GM23338 (cell line): ENCODE measurements at regions not wholly inside any gene's neighbourhood (a gene's known extent, or its start where the extent isn't known, plus 50 kb on each side); places are given as distances from the start of the nearest gene placed in this dataset.

ENCODE experiments used
- ATAC-seq: fragments of 200-7000 bp; cut with Tn5 transposase; 3 replicates; pipeline ENCODE4 v1.9.1; 2020
- DNase-seq: peaks from one replicate; pipeline ENCODE4 v3.0.0-alpha.2; 2015; ENCODE audit warnings: low spot score
- H2AFZ ChIP-seq: fragments of 200-600 bp; sonication (generic); 2 replicates; pipeline ENCODE4 v1.8.0; 2016; ENCODE audit warnings: antibody characterized with exemption, mild to moderate bottlenecking, moderate library complexity
- H3F3A ChIP-seq: fragments of 200-600 bp; sonication (generic); replicated peaks from 2 replicates; pipeline ENCODE4 v1.8.0; 2017; ENCODE audit warnings: antibody characterized with exemption, mixed run types, low read depth
- H3K27ac ChIP-seq: fragments of 200-600 bp; sonication (generic); 2 replicates; pipeline ENCODE4 v1.6.1; 2016; ENCODE audit warnings: low read depth
- H3K27me3 ChIP-seq: fragments of 200-600 bp; sonication (generic); 2 replicates; pipeline ENCODE4 v1.8.0; 2016; ENCODE audit warnings: mild to moderate bottlenecking, mixed run types, moderate library complexity; ENCODE audit not compliant: insufficient read depth
- H3K36me3 ChIP-seq: fragments of 200-600 bp; sonication (generic); 2 replicates; pipeline ENCODE4 v1.8.0; 2016; ENCODE audit warnings: mild to moderate bottlenecking; ENCODE audit not compliant: insufficient read depth
- H3K4me1 ChIP-seq: fragments of 200-600 bp; sonication (generic); 2 replicates; pipeline ENCODE4 v1.8.0; 2016; ENCODE audit warnings: mild to moderate bottlenecking, moderate library complexity; ENCODE audit not compliant: insufficient read depth
- H3K4me2 ChIP-seq: fragments of 200-600 bp; sonication (generic); 2 replicates; pipeline ENCODE4 v1.7.1; 2017; ENCODE audit warnings: mixed run types
- H3K4me3 ChIP-seq: fragments of 200-600 bp; sonication (generic); 2 replicates; pipeline ENCODE4 v1.6.1; 2016; ENCODE audit warnings: mixed run types
- H3K79me2 ChIP-seq: fragments of 200-600 bp; sonication (generic); replicated peaks from 2 replicates; pipeline ENCODE4 v1.8.0; 2017; ENCODE audit warnings: mild to moderate bottlenecking; ENCODE audit not compliant: insufficient read depth
- H3K9me2 ChIP-seq: fragments of 200-600 bp; sonication (generic); 2 replicates; pipeline ENCODE4 v1.8.0; 2017; ENCODE audit not compliant: insufficient read depth
- H4K20me1 ChIP-seq: fragments of 200-600 bp; sonication (generic); replicated peaks from 2 replicates; pipeline ENCODE4 v1.8.0; 2017; ENCODE audit warnings: mild to moderate bottlenecking; ENCODE audit not compliant: insufficient read depth
- H3K27ac Mint-ChIP-seq: 2 replicates; pipeline ENCODE4 v1.8.0; 2020; ENCODE audit warnings: inconsistent platforms, mild to moderate bottlenecking, moderate library complexity, mixed read lengths
- H3K27me3 Mint-ChIP-seq: 3 replicates; pipeline ENCODE4 v1.8.0; 2022; ENCODE audit warnings: low read depth, mild to moderate bottlenecking, moderate library complexity, mixed read lengths, inconsistent platforms; ENCODE audit not compliant: insufficient read depth, poor library complexity
- H3K36me3 Mint-ChIP-seq: 3 replicates; pipeline ENCODE4 v1.8.0; 2021; ENCODE audit warnings: low read depth, mild to moderate bottlenecking, inconsistent platforms, moderate library complexity, mixed read lengths
- H3K4me1 Mint-ChIP-seq: 3 replicates; pipeline ENCODE4 v1.8.0; 2020; ENCODE audit warnings: mild to moderate bottlenecking, inconsistent platforms, mixed read lengths
- H3K4me3 Mint-ChIP-seq: 3 replicates; pipeline ENCODE4 v1.8.0; 2021; ENCODE audit warnings: moderate library complexity, mild to moderate bottlenecking, inconsistent platforms, mixed read lengths
- H3K9me3 Mint-ChIP-seq: 3 replicates; pipeline ENCODE4 v1.8.0; 2020; ENCODE audit warnings: moderate library complexity, mild to moderate bottlenecking, inconsistent platforms, mixed read lengths
- EZH2 ChIP-seq: fragments of 200-600 bp; sonication (generic); IDR thresholded peaks from one replicate; pipeline ENCODE4 v1.8.0; 2017; ENCODE audit warnings: antibody characterized with exemption, mild to moderate bottlenecking, low read depth; ENCODE audit not compliant: unreplicated experiment
- NANOG ChIP-seq: IDR thresholded peaks from 2 replicates; pipeline ENCODE4 v1.6.1; 2016; ENCODE audit warnings: antibody characterized with exemption, borderline replicate concordance
- TF ChIP-seq, protein P1 (sequence below): fragments of 250-450 bp; sonication (Bioruptor Pico); IDR thresholded peaks from 2 replicates; pipeline ENCODE4 v1.5.0; 2020; ENCODE audit warnings: mild to moderate bottlenecking, moderate library complexity
- TF ChIP-seq, protein P2 (sequence below), 2 experiments: fragments of 200-600 bp in 1 of 2; sonication (generic) in 1 of 2; conservative IDR thresholded peaks; 2 replicates each; pipeline versions ENCODE4 v1.5.1 to v1.6.1; 2016 to 2017; ENCODE audit warnings: antibody characterized with exemption in 2 of 2, low read depth in 2 of 2, mild to moderate bottlenecking in 2 of 2, moderate library complexity in 1 of 2

DNA sequence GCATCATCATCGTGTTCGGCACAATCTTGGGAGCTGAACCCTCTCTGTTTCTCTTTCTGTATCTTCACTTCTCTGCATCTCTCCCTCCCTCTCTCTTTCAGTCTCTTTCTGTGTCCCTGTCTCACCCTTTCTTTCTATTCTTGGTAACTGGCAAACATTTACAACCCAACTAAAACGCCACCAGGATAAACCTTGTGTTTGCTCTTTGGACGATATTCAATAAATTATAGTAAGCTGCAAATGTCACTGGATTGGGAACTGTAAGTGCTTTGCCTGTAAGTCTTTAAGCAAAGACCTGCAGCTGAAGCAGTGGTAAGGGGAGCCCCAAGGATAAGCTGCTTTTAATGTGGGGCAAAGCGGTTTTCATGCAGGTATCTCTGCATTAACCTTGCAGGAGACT lies 558.0 kb upstream of the MKI67 start (continued):
- TF ChIP-seq, protein P1, sequence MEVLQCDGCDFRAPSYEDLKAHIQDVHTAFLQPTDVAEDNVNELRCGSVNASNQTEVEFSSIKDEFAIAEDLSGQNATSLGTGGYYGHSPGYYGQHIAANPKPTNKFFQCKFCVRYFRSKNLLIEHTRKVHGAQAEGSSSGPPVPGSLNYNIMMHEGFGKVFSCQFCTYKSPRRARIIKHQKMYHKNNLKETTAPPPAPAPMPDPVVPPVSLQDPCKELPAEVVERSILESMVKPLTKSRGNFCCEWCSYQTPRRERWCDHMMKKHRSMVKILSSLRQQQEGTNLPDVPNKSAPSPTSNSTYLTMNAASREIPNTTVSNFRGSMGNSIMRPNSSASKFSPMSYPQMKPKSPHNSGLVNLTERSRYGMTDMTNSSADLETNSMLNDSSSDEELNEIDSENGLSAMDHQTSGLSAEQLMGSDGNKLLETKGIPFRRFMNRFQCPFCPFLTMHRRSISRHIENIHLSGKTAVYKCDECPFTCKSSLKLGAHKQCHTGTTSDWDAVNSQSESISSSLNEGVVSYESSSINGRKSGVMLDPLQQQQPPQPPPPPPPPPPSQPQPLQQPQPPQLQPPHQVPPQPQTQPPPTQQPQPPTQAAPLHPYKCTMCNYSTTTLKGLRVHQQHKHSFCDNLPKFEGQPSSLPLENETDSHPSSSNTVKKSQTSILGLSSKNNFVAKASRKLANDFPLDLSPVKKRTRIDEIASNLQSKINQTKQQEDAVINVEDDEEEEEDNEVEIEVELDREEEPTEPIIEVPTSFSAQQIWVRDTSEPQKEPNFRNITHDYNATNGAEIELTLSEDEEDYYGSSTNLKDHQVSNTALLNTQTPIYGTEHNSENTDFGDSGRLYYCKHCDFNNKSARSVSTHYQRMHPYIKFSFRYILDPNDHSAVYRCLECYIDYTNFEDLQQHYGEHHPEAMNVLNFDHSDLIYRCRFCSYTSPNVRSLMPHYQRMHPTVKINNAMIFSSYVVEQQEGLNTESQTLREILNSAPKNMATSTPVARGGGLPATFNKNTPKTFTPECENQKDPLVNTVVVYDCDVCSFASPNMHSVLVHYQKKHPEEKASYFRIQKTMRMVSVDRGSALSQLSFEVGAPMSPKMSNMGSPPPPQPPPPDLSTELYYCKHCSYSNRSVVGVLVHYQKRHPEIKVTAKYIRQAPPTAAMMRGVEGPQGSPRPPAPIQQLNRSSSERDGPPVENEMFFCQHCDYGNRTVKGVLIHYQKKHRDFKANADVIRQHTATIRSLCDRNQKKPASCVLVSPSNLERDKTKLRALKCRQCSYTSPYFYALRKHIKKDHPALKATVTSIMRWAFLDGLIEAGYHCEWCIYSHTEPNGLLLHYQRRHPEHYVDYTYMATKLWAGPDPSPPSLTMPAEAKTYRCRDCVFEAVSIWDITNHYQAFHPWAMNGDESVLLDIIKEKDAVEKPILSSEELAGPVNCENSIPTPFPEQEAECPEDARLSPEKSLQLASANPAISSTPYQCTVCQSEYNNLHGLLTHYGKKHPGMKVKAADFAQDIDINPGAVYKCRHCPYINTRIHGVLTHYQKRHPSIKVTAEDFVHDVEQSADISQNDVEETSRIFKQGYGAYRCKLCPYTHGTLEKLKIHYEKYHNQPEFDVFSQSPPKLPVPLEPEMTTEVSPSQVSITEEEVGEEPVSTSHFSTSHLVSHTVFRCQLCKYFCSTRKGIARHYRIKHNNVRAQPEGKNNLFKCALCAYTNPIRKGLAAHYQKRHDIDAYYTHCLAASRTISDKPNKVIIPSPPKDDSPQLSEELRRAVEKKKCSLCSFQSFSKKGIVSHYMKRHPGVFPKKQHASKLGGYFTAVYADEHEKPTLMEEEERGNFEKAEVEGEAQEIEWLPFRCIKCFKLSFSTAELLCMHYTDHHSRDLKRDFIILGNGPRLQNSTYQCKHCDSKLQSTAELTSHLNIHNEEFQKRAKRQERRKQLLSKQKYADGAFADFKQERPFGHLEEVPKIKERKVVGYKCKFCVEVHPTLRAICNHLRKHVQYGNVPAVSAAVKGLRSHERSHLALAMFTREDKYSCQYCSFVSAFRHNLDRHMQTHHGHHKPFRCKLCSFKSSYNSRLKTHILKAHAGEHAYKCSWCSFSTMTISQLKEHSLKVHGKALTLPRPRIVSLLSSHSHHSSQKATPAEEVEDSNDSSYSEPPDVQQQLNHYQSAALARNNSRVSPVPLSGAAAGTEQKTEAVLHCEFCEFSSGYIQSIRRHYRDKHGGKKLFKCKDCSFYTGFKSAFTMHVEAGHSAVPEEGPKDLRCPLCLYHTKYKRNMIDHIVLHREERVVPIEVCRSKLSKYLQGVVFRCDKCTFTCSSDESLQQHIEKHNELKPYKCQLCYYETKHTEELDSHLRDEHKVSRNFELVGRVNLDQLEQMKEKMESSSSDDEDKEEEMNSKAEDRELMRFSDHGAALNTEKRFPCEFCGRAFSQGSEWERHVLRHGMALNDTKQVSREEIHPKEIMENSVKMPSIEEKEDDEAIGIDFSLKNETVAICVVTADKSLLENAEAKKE, result no peak
- TF ChIP-seq NANOG (no peak), EZH2 (no peak)
- TF ChIP-seq, protein P2, sequence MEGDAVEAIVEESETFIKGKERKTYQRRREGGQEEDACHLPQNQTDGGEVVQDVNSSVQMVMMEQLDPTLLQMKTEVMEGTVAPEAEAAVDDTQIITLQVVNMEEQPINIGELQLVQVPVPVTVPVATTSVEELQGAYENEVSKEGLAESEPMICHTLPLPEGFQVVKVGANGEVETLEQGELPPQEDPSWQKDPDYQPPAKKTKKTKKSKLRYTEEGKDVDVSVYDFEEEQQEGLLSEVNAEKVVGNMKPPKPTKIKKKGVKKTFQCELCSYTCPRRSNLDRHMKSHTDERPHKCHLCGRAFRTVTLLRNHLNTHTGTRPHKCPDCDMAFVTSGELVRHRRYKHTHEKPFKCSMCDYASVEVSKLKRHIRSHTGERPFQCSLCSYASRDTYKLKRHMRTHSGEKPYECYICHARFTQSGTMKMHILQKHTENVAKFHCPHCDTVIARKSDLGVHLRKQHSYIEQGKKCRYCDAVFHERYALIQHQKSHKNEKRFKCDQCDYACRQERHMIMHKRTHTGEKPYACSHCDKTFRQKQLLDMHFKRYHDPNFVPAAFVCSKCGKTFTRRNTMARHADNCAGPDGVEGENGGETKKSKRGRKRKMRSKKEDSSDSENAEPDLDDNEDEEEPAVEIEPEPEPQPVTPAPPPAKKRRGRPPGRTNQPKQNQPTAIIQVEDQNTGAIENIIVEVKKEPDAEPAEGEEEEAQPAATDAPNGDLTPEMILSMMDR (conservative IDR thresholded peaks at IDR 0.05; ENCODE audit: low read depth in 2 of 2), result no peak

DNA sequence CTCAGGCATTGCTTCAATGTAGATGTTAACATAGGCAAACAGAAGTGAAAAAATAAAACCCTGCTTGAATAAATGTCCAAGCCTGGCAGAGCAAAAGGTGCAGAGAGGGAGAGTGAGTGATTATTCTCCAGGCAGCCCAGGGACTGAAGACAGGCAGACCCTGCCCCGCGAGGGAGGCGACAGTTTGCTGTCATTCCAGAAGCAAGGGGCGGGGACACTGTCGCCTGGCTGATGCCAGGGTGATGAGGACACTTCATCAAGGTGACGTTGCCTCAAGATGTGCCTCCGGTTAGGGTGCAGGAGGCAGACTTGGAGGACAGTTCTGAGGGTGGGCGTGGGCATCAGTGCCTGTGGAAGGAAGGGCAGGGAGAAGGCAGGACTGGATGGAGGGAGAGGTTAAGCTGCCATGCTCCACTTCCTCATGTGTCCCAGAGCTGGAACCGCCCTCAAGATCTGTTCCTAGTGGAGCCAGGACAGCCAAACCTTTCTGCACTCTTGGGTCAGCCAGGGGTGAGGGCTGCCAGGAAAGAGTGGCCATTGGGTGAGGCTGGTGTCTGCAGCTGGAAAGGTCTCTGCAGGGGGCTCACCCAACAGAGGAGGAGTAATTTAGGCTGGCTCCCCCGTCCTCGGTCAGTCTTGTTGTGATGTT lies 560.5 kb upstream of the MKI67 start:
- Mint-ChIP-seq H3K4me3 (no peak overlapping the region), H3K9me3 (no peaks in the 10 kb centered on the region), H3K4me1 (peaks cover 13% of the 10 kb centered on the region), H3K36me3 (no peaks in the 10 kb centered on the region), H3K27ac (no peak overlapping the region), H3K27me3 (peaks cover 6% of the 10 kb centered on the region)
- H3K27me3 ChIP-seq, result no peaks in the 10 kb centered on the region
- no peaks in the 10 kb centered on the region for H3K79me2 ChIP-seq
- no peaks in the 10 kb centered on the region for H3K36me3 ChIP-seq
- no peaks in the 10 kb centered on the region for H3K4me1 ChIP-seq
- no peaks in the 10 kb centered on the region for H4K20me1 ChIP-seq
- no peak overlapping the region for H3K4me2 ChIP-seq
- no peak for TF ChIP-seq NANOG
- no peaks in the 10 kb centered on the region for H3K9me2 ChIP-seq
- no peak overlapping the region for H2AFZ ChIP-seq
- no peak overlapping the region for H3K27ac ChIP-seq
- peak; percentile 53 for ATAC-seq
- H3F3A ChIP-seq, result no peaks in the 10 kb centered on the region
- DNase-seq, result no peak
- no peak overlapping the region for H3K4me3 ChIP-seq
